HCT116 (cell line): ENCODE measurements at regions not wholly inside any gene's neighbourhood (a gene's known extent, or its start where the extent isn't known, plus 50 kb on each side); places are given as distances from the start of the nearest gene placed in this dataset.

Source experiments
- ATAC-seq: fragments of 200-7000 bp; cut with Tn5 transposase; 2 replicates; pipeline ENCODE4 v1.9.1; 2020; ENCODE audit warnings: mild to moderate bottlenecking, moderate library complexity
- BruUV-seq: library from RNA; stranded (reverse); fragments of 400-500 nt; replicated peaks from 2 replicates; lab custom pipeline; 2021; lab: Mats Ljungman, UMichigan
- CTCF ChIA-PET: fragments of 300-600 bp; sonication (Branson Sonifier 250); formaldehyde crosslinking; loops from one replicate; lab custom pipeline; 2021; ENCODE audit warnings: antibody characterized with exemption; lab: Charles Lee
- POLR2A ChIA-PET: fragments of 300-600, 350-600 bp; sonication (Branson Sonifier 250); formaldehyde crosslinking; loops from one replicate; lab custom pipeline; 2021; ENCODE audit warnings: antibody characterized with exemption; lab: Charles Lee
- RAD21 ChIA-PET, 2 experiments: fragments of 300-600 bp; sonication (Branson Sonifier 250); formaldehyde crosslinking; loops; one replicate each; lab custom pipeline; 2023; ENCODE audit warnings: low total read pairs in 2 of 2; ENCODE audit not compliant: uncharacterized antibody in 2 of 2, unreplicated experiment in 2 of 2, low non-redundant PET in 1 of 2; lab: Charles Lee
- DNase-seq: peaks from one replicate; pipeline ENCODE4 v3.0.0-alpha.2; 2010; ENCODE audit warnings: low read depth, low spot score
- H2AFZ ChIP-seq: fragments of 200-600 bp; shearing (Covaris generic), sonication (generic); 2 replicates; pipeline ENCODE4 v1.6.1; 2017; ENCODE audit warnings: low read depth, mixed run types, mixed read lengths, antibody characterized with exemption, low read length; ENCODE audit not compliant: poor library complexity, severe bottlenecking
- H3K27ac ChIP-seq: 2 replicates; pipeline ENCODE4 v1.5.1; 2012; ENCODE audit warnings: low read depth, low read length
- H3K27me3 ChIP-seq: fragments of 200-600 bp; sonication (generic); 2 replicates; pipeline ENCODE4 v1.6.1; 2016; ENCODE audit warnings: mixed run types, low read length, mixed read lengths; ENCODE audit not compliant: insufficient read depth
- H3K36me3 ChIP-seq, 2 experiments: fragments of 200-500 bp in 1 of 2; fragments of 200-600 bp in 1 of 2; sonication (Bioruptor generic) in 1 of 2; sonication (generic) in 1 of 2; 2 replicates each; pipeline versions ENCODE4 v1.5.1 to v1.6.1; 2014 to 2016; ENCODE audit warnings: low read length in 2 of 2, inconsistent platforms in 1 of 2, mixed read lengths in 1 of 2, mixed run types in 1 of 2; ENCODE audit not compliant: insufficient read depth in 2 of 2, control insufficient read depth in 1 of 2
- H3K4me1 ChIP-seq, 2 experiments: fragments of 200-600 bp in 1 of 2; sonication (generic) in 1 of 2; 2 replicates each; pipeline versions ENCODE4 v1.5.1 to v1.6.1; 2012 to 2017; ENCODE audit warnings: low read length in 2 of 2, inconsistent platforms in 1 of 2, mild to moderate bottlenecking in 1 of 2, mixed read lengths in 1 of 2, mixed run types in 1 of 2, moderate library complexity in 1 of 2; ENCODE audit not compliant: insufficient read depth in 2 of 2, control insufficient read depth in 1 of 2
- H3K4me2 ChIP-seq: fragments of 200-600 bp; sonication (generic); 2 replicates; pipeline ENCODE4 v1.6.1; 2017; ENCODE audit warnings: mixed run types, low read length, mixed read lengths
- H3K4me3 ChIP-seq, 2 experiments: fragments of 200-600 bp in 1 of 2; sonication (generic) in 1 of 2; replicated peaks in 1 of 2; 2 replicates each; pipeline ENCODE4 v1.5.1; 2011 to 2016; ENCODE audit warnings: low read length in 2 of 2, control low read depth in 1 of 2, low read depth in 1 of 2, mild to moderate bottlenecking in 1 of 2, mixed read lengths in 1 of 2, mixed run types in 1 of 2
- H3K79me2 ChIP-seq: fragments of 200-600 bp; sonication (generic); 2 replicates; pipeline ENCODE4 v1.6.1; 2017; ENCODE audit warnings: mild to moderate bottlenecking, mixed run types, low read length, moderate library complexity, mixed read lengths; ENCODE audit not compliant: insufficient read depth
- H3K9ac ChIP-seq: fragments of 200-600 bp; sonication (generic); 2 replicates; pipeline ENCODE4 v1.6.1; 2016; ENCODE audit warnings: low read length, mixed read lengths
- H3K9me2 ChIP-seq: fragments of 200-600 bp; sonication (generic), shearing (Covaris generic); 2 replicates; pipeline ENCODE4 v1.6.1; 2017; ENCODE audit warnings: mixed run types, mild to moderate bottlenecking, moderate library complexity; ENCODE audit not compliant: insufficient read depth
- H3K9me3 ChIP-seq, 2 experiments: fragments of 200-500 bp in 1 of 2; fragments of 200-600 bp in 1 of 2; sonication (Bioruptor generic) in 1 of 2; sonication (generic) in 1 of 2; 2 replicates each; pipeline ENCODE4 v1.6.1; 2014 to 2017; ENCODE audit warnings: low read length in 2 of 2, mixed read lengths in 2 of 2, inconsistent platforms in 1 of 2, low read depth in 1 of 2, mild to moderate bottlenecking in 1 of 2, mixed run types in 1 of 2, moderate library complexity in 1 of 2; ENCODE audit not compliant: control insufficient read depth in 1 of 2, insufficient read depth in 1 of 2
- H4K20me1 ChIP-seq: fragments of 200-600 bp; sonication (generic), shearing (Covaris generic); 2 replicates; pipeline ENCODE4 v1.6.1; 2017; ENCODE audit warnings: mixed run types, mild to moderate bottlenecking, moderate library complexity; ENCODE audit not compliant: insufficient read depth
- CEBPB ChIP-seq: IDR thresholded peaks from 2 replicates; pipeline ENCODE4 v1.6.1; 2012; ENCODE audit warnings: low read depth
- EGR1 ChIP-seq: IDR thresholded peaks from 2 replicates; pipeline ENCODE4 v1.6.1; 2012; ENCODE audit warnings: low read depth
- ELF1 ChIP-seq: IDR thresholded peaks from 2 replicates; pipeline ENCODE4 v1.6.1; 2012; ENCODE audit warnings: low read depth, borderline replicate concordance
- EZH2 ChIP-seq: fragments of 200-600 bp; sonication (generic); IDR thresholded peaks from 2 replicates; pipeline ENCODE4 v1.6.1; 2017; ENCODE audit warnings: antibody characterized with exemption, mixed run types
- EZH2phosphoT487 ChIP-seq: fragments of 200-600 bp; IDR thresholded peaks from 2 replicates; pipeline ENCODE4 v1.6.1; 2018; ENCODE audit warnings: antibody characterized with exemption, borderline replicate concordance
- FOSL1 ChIP-seq: IDR thresholded peaks from 2 replicates; pipeline ENCODE4 v1.6.1; 2012; ENCODE audit warnings: low read depth
- MAX ChIP-seq: IDR thresholded peaks from 2 replicates; pipeline ENCODE4 v1.6.1; 2012
- POLR2AphosphoS5 ChIP-seq: IDR thresholded peaks from 2 replicates; pipeline ENCODE4 v1.6.1; 2011; ENCODE audit warnings: mild to moderate bottlenecking, low read depth, low read length, moderate library complexity
- SIN3A ChIP-seq: IDR thresholded peaks from 2 replicates; pipeline ENCODE4 v1.6.1; 2012; ENCODE audit warnings: low read depth
- SP1 ChIP-seq: IDR thresholded peaks from 2 replicates; pipeline ENCODE4 v1.6.1; 2012; ENCODE audit warnings: low read depth
- SRF ChIP-seq: IDR thresholded peaks from 2 replicates; pipeline ENCODE4 v1.6.1; 2012; ENCODE audit warnings: low read depth
- YY1 ChIP-seq: IDR thresholded peaks from 2 replicates; pipeline ENCODE4 v1.6.1; 2011; ENCODE audit warnings: low read length, low read depth, moderate library complexity, mild to moderate bottlenecking; ENCODE audit not compliant: insufficient replicate concordance; ENCODE audit errors: extremely low read depth
- ZBTB33 ChIP-seq: IDR thresholded peaks from 2 replicates; pipeline ENCODE4 v1.6.1; 2011; ENCODE audit warnings: mild to moderate bottlenecking, low read length, moderate library complexity; ENCODE audit not compliant: insufficient replicate concordance; ENCODE audit errors: extremely low read depth
- ZFX ChIP-seq: fragments of 450-650 bp; IDR thresholded peaks from 2 replicates; pipeline ENCODE4 v1.6.1; 2017
- ZNF274 ChIP-seq: fragments of 200-500 bp; sonication (Bioruptor generic); IDR thresholded peaks from 2 replicates; pipeline ENCODE4 v1.6.1; 2014; ENCODE audit warnings: mild to moderate bottlenecking, low read depth, low read length, inconsistent platforms
- intact Hi-C: fragments of 100-400 bp; cut with micrococcal nuclease; formaldehyde crosslinking; loops from 2 replicates; pipeline ENCODE4 v1.10.0; 2022
- TF ChIP-seq, protein P1 (sequence below): IDR thresholded peaks from 2 replicates; pipeline ENCODE4 v1.6.1; 2012
- TF ChIP-seq, protein P2 (sequence below), 3 experiments: fragments of 200-600 bp in 1 of 3; sonication (generic) in 1 of 3; IDR thresholded peaks in 2 of 3; conservative IDR thresholded peaks in 1 of 3; 2 replicates each; pipeline ENCODE4 v1.5.1; 2012 to 2017; ENCODE audit warnings: low read depth in 2 of 3, low read length in 2 of 3, antibody characterized with exemption in 1 of 3, borderline replicate concordance in 1 of 3, control low read depth in 1 of 3, mild to moderate bottlenecking in 1 of 3, mixed read lengths in 1 of 3, mixed run types in 1 of 3, moderate library complexity in 1 of 3; ENCODE audit not compliant: insufficient read depth in 1 of 3

DNA sequence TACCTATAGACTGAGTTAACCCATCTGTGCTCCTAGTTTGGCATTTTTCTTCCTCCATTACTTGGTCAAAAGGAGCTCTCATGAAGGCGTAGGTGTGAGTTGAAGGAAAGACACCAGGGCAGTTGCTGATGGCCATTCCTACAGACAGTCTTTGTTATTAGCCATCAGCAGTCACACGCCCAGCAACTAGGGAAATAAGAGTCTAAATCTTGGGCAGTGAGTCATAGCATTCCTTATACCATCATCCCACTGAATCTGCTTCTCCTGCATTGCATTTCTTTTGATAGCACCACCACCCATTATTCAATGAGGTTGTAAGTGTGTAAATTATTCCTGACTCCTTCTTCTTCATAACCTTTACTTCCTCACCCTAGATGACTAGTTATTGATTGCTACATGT is 150.9 kb upstream of the IGF1 start:
- ATAC-seq, result no peak; the same call in 1 of the 2 replicates
- Histone ChIP-seq H3K36me3 (no peaks in the 10 kb centered on the region), H3K9ac (no peak overlapping the region), H3K4me1 (no peaks in the 10 kb centered on the region), H2AFZ (no peak overlapping the region)
- BruUV-seq, result no TSS peak
- TF ChIP-seq POLR2AphosphoS5, result no peak
- TF ChIP-seq, protein P1, sequence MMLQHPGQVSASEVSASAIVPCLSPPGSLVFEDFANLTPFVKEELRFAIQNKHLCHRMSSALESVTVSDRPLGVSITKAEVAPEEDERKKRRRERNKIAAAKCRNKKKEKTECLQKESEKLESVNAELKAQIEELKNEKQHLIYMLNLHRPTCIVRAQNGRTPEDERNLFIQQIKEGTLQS, result no peak
- TF ChIP-seq SIN3A, result no peak
- no peak for TF ChIP-seq CEBPB
- TF ChIP-seq ELF1, result no peak
- no peak for TF ChIP-seq EGR1
- no peak for TF ChIP-seq ZNF274
- no peak for TF ChIP-seq ZFX
- no peak for TF ChIP-seq SRF
- TF ChIP-seq SP1, result no peak
- TF ChIP-seq, protein P2, sequence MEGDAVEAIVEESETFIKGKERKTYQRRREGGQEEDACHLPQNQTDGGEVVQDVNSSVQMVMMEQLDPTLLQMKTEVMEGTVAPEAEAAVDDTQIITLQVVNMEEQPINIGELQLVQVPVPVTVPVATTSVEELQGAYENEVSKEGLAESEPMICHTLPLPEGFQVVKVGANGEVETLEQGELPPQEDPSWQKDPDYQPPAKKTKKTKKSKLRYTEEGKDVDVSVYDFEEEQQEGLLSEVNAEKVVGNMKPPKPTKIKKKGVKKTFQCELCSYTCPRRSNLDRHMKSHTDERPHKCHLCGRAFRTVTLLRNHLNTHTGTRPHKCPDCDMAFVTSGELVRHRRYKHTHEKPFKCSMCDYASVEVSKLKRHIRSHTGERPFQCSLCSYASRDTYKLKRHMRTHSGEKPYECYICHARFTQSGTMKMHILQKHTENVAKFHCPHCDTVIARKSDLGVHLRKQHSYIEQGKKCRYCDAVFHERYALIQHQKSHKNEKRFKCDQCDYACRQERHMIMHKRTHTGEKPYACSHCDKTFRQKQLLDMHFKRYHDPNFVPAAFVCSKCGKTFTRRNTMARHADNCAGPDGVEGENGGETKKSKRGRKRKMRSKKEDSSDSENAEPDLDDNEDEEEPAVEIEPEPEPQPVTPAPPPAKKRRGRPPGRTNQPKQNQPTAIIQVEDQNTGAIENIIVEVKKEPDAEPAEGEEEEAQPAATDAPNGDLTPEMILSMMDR (IDR thresholded peaks at IDR 0.05 in 2 of 3, conservative IDR thresholded peaks at IDR 0.05 in 1 of 3; ENCODE audit: borderline replicate concordance in 1 of 3, insufficient read depth in 1 of 3, low read depth in 2 of 3, low read length in 2 of 3), result no peak
- TF ChIP-seq ZBTB33, result no peak
- no peak for TF ChIP-seq MAX
- no peak for TF ChIP-seq YY1
- TF ChIP-seq FOSL1, result no peak
- TF ChIP-seq EZH2, result no peak
- TF ChIP-seq EZH2phosphoT487, result no peak
- TF ChIP-seq, all 23 proteins: peak for 0
- ChIA-PET CTCF (no interaction called here), POLR2A (no interaction called here), RAD21 (no interaction called here)
- Histone ChIP-seq H3K27ac (no peak overlapping the region), H4K20me1 (no peaks in the 10 kb centered on the region), H3K9me3 (0 out of 4 replicates have a peak, but pooled peaks cover 0 to 4% of the 10 kb centered on the region in 2 experiments), H3K79me2 (no peaks in the 10 kb centered on the region), H3K9me2 (no peaks in the 10 kb centered on the region), H3K27me3 (no peaks in the 10 kb centered on the region), H3K4me2 (no peak overlapping the region), H3K4me3 (no peak overlapping the region)
- DNase-seq, result no peak
- intact Hi-C loops, result no loop called here
